Vagina (tissue), 2 donors: ENCODE measurements at regions not wholly inside any gene's neighbourhood (a gene's known extent, or its start where the extent isn't known, plus 50 kb on each side); places are given as distances from the start of the nearest gene placed in this dataset.

ENCODE experiments used
- CTCF ChIP-seq, 3 experiments: fragments of 450-650 bp in 2 of 3; fragments of 200-600 bp in 1 of 3; sonication (generic) in 1 of 3; IDR thresholded peaks; one replicate each; pipeline ENCODE4 v1.5.1; 2017 to 2019; ENCODE audit warnings: antibody characterized with exemption in 3 of 3, mild to moderate bottlenecking in 2 of 3, moderate library complexity in 2 of 3
- POLR2AphosphoS5 ChIP-seq, 2 donors: sonication (generic); formaldehyde crosslinking; IDR thresholded peaks; one replicate each; pipeline ENCODE4 v1.9.0; 2017; ENCODE audit warnings: antibody characterized with exemption in 2 of 2, mild to moderate bottlenecking in 2 of 2, low read depth in 1 of 2; ENCODE audit not compliant: insufficient read depth in 1 of 2

- TF ChIP-seq CTCF (IDR thresholded peaks at IDR 0.05): no peak
- no peak for TF ChIP-seq POLR2AphosphoS5 (IDR thresholded peaks at IDR 0.05; ENCODE audit: insufficient read depth in 1 of 2, low read depth in 1 of 2)
These were observed 165.8 kb upstream of the CYSLTR1 start for GRCh38 chrX:78493180-78493579.
